ES-I3 (cell line): ENCODE measurements at regions not wholly inside any gene's neighbourhood (a gene's known extent, or its start where the extent isn't known, plus 50 kb on each side); places are given as distances from the start of the nearest gene placed in this dataset.

ENCODE experiments used
- H3K36me3 ChIP-seq: 2 replicates; pipeline ENCODE4 v1.6.1; 2013; ENCODE audit warnings: mild to moderate bottlenecking, low read length, control low read depth, moderate library complexity; ENCODE audit not compliant: insufficient read depth
- H3K4me1 ChIP-seq: 2 replicates; pipeline ENCODE4 v1.6.1; 2013; ENCODE audit warnings: mild to moderate bottlenecking, control low read depth, low read length; ENCODE audit not compliant: insufficient read depth
- H3K9ac ChIP-seq: 2 replicates; pipeline ENCODE4 v1.6.1; 2013; ENCODE audit warnings: low read depth, mild to moderate bottlenecking, low read length, moderate library complexity
- H3K9me3 ChIP-seq: 2 replicates; pipeline ENCODE4 v1.6.1; 2013; ENCODE audit warnings: mild to moderate bottlenecking, low read length, moderate library complexity; ENCODE audit not compliant: control insufficient read depth, insufficient read depth

DNA sequence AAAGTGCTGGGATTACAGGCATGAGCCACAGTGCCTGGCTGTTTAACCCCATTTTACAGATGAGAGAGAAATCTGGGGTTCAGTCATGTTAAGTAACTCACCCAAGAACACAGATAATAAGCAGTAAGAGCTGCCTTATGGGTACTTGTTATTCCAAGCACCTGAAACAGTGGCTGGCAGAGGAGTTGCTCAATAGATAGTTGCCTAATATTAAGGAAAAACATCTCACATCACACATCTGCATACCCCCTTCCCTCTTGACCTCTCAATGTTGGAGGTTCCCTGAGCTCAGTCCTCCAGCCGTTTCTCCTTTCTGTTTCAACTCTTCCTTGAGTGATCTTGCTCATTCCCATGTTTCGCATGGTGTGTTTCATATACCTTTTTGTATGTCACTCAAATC lies 401.9 kb downstream of the KLF12 start:
- Histone ChIP-seq H3K9ac (no peak overlapping the region), H3K4me1 (peaks cover 3% of the 10 kb centered on the region; the same call in 1 of the 2 replicates), H3K9me3 (no peaks in the 10 kb centered on the region), H3K36me3 (no peaks in the 10 kb centered on the region)

DNA sequence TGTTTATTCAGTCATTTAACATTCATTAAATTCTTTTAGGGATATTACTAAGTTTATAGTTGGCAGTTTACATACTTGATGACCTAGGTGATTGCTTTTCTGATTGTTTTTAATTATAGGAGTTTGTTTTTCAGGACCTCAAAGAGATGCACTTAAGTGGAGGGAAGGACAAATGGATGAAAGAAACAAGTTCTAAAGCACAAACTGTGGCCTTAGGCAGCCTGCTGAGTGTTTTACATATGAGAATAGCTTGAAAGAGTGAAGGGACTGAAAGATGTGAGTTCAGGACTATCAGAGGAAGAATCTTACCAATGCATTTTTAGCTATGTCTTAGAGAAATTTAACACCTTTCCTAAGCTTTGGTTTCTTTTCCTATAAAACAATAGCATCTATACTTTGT lies 402.6 kb downstream of the KLF12 start:
- Histone ChIP-seq H3K9ac (no peak overlapping the region), H3K9me3 (no peaks in the 10 kb centered on the region), H3K36me3 (no peaks in the 10 kb centered on the region), H3K4me1 (peaks cover 3% of the 10 kb centered on the region; the same call in 1 of the 2 replicates)

DNA sequence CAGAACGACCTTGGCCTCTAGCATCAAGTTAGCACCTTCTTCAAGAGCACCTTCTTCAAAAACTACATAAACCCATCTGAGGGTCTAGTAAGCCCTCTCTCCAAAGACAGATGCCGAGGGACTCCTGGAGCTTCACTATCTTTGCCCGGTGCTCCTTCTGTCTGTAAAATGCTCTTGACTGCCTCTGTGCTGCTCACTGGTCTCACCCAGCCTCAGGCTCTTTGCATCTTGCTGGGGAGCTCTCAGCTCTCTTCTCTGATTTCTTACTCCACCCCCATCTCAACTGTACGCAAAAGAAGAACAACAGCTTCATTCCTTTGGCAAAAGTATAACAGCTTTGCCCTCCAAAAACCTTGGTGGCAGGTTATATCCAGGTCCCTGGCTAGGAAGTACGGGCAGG lies 404.2 kb downstream of the KLF12 start:
- H3K36me3 ChIP-seq = no peaks in the 10 kb centered on the region
- H3K4me1 ChIP-seq = peaks cover 3% of the 10 kb centered on the region; the same call in 1 of the 2 replicates
- H3K9me3 ChIP-seq = no peaks in the 10 kb centered on the region
- no peak overlapping the region for H3K9ac ChIP-seq

DNA sequence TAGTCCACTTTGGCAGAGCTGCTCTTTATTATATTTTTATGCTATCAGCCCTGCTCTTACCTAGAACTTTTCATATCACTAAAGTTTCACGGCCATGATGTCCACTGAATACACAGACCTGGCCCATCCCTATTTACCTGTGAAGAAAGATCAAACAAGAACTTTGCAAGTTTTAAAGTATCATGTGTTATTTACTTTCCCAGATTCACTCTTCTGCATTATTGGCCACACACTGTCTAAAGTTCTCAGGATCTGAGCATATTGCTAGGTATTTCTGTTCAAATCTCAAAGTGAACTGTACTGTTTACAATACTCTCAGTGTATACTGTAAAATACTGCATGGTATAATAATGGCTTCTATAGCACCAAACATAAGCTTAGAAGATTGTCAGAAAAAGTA lies 405.2 kb downstream of the KLF12 start:
- H3K4me1 ChIP-seq = peaks cover 3% of the 10 kb centered on the region; the same call in 1 of the 2 replicates
- no peaks in the 10 kb centered on the region for H3K36me3 ChIP-seq
- no peaks in the 10 kb centered on the region for H3K9me3 ChIP-seq
- H3K9ac ChIP-seq = no peak overlapping the region

DNA sequence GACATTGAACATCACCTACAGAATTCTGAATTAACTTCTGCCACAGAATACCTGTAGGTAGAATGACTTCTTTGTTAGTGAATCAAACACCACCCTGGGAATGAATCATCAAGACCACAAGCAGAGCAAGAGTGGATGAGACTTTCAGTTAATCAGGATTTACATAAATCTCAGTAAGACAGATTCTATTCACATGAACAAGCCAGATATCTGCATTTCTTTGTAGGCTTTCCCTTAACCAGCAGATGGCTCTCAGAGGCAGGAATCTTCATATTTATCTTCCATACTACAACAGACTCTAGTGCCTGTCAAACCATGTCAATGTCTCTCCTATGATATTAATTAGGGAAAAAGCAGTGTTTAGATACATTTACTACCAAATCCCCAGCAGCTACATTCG lies 412.1 kb downstream of the KLF12 start:
- Histone ChIP-seq H3K36me3 (no peaks in the 10 kb centered on the region), H3K9me3 (no peaks in the 10 kb centered on the region), H3K9ac (no peak overlapping the region), H3K4me1 (peaks cover 16% of the 10 kb centered on the region)

DNA sequence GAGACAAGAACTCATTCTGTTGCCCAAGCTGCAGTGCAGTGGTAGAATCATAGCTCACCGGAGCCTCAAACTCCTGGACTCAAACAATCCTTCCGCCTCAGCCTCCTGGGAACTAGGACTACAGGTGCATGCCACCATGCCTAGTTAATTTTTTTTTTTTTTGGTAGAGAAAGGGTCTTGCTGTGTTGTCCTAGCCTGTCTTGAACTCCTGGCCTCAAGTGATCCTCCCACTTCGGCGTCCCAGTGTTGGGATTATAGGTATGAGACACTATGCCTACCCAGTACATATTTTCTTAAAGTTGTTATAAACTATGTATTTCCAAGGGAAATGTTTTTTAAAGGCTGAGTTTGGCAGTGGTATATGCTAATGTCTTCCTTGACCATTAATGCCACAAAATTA lies 412.6 kb downstream of the KLF12 start:
- Histone ChIP-seq H3K9me3 (no peaks in the 10 kb centered on the region), H3K9ac (no peak overlapping the region), H3K4me1 (peaks cover 16% of the 10 kb centered on the region), H3K36me3 (no peaks in the 10 kb centered on the region)

DNA sequence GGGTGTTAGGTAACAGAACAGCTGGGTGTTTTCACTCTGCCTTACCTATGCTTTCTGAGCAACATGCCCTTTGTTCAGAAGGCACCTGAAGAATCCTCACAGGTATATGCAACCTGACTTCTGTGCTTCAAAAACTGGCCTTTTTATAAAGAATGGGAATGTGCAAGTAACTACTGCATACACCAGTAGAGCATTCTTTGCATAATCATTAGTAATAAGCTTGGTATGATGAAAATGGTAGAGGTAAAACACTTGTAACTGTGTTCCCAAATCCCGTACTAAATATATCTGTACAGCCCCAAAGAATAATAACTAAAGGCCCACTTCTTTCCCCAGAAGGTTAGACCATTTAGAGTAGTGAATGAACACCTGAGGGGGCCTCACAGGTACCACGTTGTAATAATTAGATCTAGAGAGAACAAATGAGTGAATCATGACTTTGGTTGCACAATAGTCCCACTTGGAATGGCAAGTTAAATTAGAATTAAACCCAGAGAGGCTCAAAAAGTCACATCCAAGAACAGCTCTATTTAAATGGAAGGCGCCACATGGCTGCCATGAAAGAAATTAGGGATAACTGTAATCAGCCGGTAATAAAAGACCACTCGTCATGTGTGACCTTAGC lies 413.9 kb downstream of the KLF12 start:
- no peaks in the 10 kb centered on the region for H3K9me3 ChIP-seq
- no peak overlapping the region for H3K9ac ChIP-seq
- H3K4me1 ChIP-seq = peaks cover 16% of the 10 kb centered on the region
- no peaks in the 10 kb centered on the region for H3K36me3 ChIP-seq

DNA sequence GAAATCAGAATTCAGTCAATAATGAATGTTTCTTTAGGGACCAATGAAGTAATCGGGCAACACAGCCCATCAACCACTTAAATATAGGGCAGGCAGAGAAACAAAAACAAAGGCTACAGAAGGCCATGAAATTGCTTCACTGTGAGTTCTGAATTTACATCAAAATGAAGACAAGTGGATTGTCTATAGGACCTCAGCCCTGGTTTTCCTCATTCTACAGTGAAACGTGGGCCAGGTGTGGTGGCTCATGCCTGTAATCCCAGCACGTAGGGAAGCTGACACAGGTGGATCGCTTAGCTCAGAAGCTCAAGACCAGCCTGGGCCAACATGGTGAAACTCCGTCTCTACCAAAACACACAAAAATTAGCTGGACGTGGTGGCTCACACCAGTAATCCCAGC lies 416.0 kb downstream of the KLF12 start:
- H3K9ac ChIP-seq = no peak overlapping the region
- H3K9me3 ChIP-seq = no peaks in the 10 kb centered on the region
- peaks cover 16% of the 10 kb centered on the region for H3K4me1 ChIP-seq
- H3K36me3 ChIP-seq = no peaks in the 10 kb centered on the region

DNA sequence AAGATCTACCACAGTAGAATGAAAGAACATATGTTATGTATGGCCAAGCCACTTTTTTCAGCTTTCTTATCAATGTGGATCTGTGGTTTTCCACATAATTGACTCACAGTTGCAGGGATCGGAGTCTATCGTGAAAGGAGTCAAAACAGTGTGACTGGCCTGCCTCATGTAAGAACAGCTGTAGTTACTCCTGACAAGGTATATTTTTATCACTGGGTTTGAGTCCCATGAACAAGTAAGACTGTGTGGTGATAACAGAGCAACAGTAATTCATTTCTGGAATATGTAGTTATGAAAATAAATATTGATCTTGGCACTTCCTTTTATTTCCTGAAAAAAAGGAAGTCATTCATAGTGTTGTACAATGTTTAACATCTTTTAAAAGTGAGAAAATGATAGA lies 416.6 kb downstream of the KLF12 start:
- no peak overlapping the region for H3K9ac ChIP-seq

DNA sequence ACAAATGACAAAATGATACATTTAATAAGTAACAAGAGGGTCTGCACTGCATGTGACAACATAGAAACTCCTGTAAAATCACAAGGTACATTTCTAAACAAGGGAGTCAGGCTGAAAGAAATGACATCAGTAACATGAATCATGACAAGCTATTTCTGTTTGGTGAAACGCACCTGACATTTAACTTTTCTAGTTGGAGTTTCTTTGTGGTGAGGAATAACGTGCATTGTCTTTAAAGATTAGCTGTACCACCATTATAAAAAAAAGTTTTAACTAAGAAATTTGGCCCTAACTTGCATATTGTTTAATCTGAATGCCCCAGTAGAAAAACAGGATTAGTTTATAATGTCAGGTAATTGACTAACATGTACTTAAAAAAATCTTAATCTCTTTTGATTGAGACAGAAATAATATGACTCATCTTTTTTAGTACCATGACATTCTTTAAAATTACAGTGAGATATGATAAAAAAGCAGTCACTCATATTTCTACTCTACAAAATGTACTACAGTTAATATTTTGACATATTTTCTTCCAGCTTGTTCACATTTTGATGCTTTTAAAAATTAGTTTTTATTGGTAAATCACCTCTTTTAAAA lies 418.2 kb downstream of the KLF12 start:
- H3K9me3 ChIP-seq = no peaks in the 10 kb centered on the region
- H3K36me3 ChIP-seq = no peaks in the 10 kb centered on the region
- peaks cover 9% of the 10 kb centered on the region for H3K4me1 ChIP-seq
- H3K9ac ChIP-seq = no peak overlapping the region

More for the DNA sequence above, 416.6 kb downstream of the KLF12 start:
- H3K36me3 ChIP-seq = no peaks in the 10 kb centered on the region
- H3K4me1 ChIP-seq = peaks cover 13% of the 10 kb centered on the region
- H3K9me3 ChIP-seq = no peaks in the 10 kb centered on the region

DNA sequence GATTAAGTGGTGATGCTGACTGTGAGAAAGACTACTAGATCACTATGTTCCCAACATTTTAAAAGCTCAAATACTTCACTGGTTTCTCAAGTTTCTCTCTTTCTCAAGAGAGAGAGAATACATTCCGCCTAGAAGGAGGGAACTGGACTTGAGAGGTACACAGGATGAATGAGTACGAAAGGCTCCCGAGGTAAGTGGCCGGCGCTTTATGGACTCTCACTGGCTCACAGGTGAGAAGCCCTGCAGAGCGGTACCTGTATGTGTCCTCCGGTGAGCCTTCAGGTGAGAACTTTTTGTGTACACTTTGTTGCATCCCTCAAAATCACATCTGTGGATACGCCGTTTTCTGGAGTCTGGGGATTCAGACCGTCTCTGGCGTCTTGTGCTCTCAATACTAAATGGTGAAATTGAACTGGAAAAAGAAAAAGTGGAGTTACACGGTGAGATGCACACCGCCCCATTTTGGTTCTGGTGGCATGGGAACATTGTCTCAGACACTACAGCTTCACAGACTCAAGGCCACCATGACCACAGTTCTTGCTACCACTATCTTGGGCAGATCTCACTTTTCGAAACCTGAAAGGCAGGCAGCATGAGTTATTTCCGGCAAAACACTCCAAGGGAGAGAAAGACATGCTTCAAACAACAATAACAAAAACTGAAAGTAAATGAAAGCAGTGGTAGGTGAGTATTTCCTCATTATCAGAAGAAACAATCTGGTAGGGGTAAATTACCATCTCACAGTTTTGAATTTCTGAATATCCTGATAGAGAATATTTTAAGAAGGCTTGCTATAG lies 418.9 kb downstream of the KLF12 start:
- no peak overlapping the region; the same call in 1 of the 2 replicates for H3K9ac ChIP-seq
- H3K9me3 ChIP-seq = no peaks in the 10 kb centered on the region
- no peaks in the 10 kb centered on the region for H3K36me3 ChIP-seq
- peaks cover 5% of the 10 kb centered on the region for H3K4me1 ChIP-seq

DNA sequence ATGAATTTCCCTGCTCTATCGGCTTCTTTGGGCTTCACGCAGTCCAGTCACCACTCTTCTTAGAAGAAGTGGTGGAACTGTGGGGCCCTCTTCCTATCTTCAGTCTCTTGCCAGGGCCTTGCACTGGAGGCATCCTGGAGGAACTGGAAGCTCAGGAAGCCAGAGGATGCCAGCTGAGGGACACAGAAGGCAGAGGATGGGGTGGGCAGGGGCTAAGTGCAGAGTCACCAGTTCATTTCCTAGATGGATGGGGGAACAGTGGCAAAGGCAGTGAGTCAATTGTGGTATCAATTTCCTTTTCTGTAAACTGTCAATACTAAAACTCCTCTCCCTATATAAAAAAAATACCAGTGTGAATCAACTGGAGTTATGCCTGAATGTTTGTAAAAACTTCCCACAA lies 419.7 kb downstream of the KLF12 start:
- no peak overlapping the region for H3K9ac ChIP-seq
- no peaks in the 10 kb centered on the region; the same call in none of the 2 replicates for H3K4me1 ChIP-seq
- no peaks in the 10 kb centered on the region for H3K36me3 ChIP-seq
- no peaks in the 10 kb centered on the region for H3K9me3 ChIP-seq

DNA sequence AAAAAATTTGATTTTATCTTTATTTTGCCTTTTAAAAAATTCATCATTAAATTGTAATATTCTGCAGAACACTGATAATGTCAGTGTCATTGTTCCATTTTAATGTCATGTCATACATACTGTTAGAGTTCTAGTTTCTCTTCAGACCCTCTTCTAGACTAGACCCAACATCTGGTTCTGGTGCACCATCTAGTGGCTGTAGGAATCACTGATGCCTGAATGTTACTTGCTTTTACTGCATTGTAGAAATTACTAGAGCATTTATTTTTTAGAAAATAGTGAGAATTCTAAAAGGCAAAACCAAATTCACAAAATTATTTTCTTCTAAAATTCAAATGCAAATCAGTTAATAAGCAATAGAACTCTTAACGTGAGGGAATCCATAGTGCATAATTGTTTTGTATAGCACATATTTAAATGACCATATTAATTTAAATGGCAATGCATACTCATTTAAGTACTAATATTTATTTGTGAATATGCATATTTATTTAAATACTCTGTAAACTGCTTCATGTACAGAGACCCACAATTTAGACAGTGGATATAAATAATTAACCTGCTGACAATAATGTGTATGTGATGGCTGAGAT lies 425.7 kb downstream of the KLF12 start:
- Histone ChIP-seq H3K36me3 (no peaks in the 10 kb centered on the region), H3K4me1 (no peaks in the 10 kb centered on the region), H3K9me3 (no peaks in the 10 kb centered on the region), H3K9ac (no peak overlapping the region)

DNA sequence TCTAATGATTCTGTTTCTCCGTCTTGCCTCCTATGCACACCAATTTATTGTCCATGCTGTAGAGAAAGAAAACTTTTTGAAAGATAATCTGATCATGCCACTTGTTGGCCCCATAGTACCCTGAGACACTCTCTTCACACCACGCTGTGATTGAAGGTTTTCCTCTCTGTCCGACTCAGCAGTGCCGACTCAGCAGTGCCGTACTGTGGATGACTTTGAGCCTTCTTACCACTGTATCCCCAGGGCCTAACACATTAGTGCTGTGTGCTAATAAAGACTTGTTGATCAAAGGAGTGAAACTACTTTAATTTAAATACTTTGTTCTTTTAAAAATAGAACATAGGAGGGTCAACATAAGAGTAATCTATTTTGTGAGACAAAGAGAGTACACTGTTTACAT lies 429.6 kb downstream of the KLF12 start:
- Histone ChIP-seq H3K9ac (no peak overlapping the region), H3K36me3 (no peaks in the 10 kb centered on the region), H3K4me1 (peaks cover 24% of the 10 kb centered on the region), H3K9me3 (no peaks in the 10 kb centered on the region)
